ENCODE measurements at regions not wholly inside any gene's neighbourhood (a gene's known extent, or its start where the extent isn't known, plus 50 kb on each side); places are given as distances from the start of the nearest gene placed in this dataset.

DNA sequence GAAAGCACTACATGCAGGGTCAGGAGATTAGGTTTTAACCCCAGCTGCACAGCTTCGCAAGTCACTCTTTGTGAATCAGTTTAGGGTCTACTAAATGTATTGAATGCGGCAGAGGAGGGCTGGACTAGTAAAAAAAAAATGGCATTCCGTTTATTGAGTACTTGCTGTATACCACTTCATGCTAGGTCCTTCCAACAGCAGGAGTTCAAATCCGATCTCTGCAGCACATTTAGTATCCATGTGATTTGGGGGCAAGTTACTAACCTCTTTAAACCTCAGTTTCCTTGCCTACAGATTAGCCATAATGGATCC, 204.4 kb downstream of the SNCAIP start:
- no peak for TF ChIP-seq CTCF (IDR thresholded peaks at IDR 0.05)
- TF ChIP-seq POLR2AphosphoS5 (IDR thresholded peaks at IDR 0.05) = no peak

Data from gastroesophageal sphincter (tissue), 3 donors.